VCaP (cell line): ENCODE measurements at regions not wholly inside any gene's neighbourhood (a gene's known extent, or its start where the extent isn't known, plus 50 kb on each side); places are given as distances from the start of the nearest gene placed in this dataset.

Source experiments
- H3K27ac ChIP-seq: fragments of 450-650 bp; 2 replicates; pipeline ENCODE4 v1.5.1; 2017
- CTCF ChIP-seq: fragments of 450-650 bp; conservative IDR thresholded peaks from 2 replicates; pipeline ENCODE4 v1.5.1; 2017; ENCODE audit warnings: mild to moderate bottlenecking, moderate library complexity

GRCh38 chr20:10783707-10784553 lies 110.1 kb upstream of the JAG1 start:
- no peak overlapping the region for H3K27ac ChIP-seq
- no peak for TF ChIP-seq CTCF

- no peak for TF ChIP-seq CTCF
- no peak overlapping the region for H3K27ac ChIP-seq
These were observed 110.9 kb upstream of the JAG1 start for GRCh38 chr20:10784554-10785183.

- no peak overlapping the region for H3K27ac ChIP-seq
- TF ChIP-seq CTCF: no peak
These were observed 112.9 kb upstream of the JAG1 start for GRCh38 chr20:10786678-10787077.

GRCh38 chr20:10788055-10788454 lies 114.3 kb upstream of the JAG1 start:
- H3K27ac ChIP-seq: no peak overlapping the region
- no peak for TF ChIP-seq CTCF

- TF ChIP-seq CTCF: no peak
- H3K27ac ChIP-seq: no peak overlapping the region
These were observed 115.1 kb upstream of the JAG1 start for GRCh38 chr20:10788877-10789276.

GRCh38 chr20:10789386-10789785 lies 115.6 kb upstream of the JAG1 start:
- no peak for TF ChIP-seq CTCF
- H3K27ac ChIP-seq: no peak overlapping the region

- no peak overlapping the region for H3K27ac ChIP-seq
- TF ChIP-seq CTCF: no peak
These were observed 116.2 kb upstream of the JAG1 start for GRCh38 chr20:10790013-10790412.
